Natural killer cell (primary cell): ENCODE measurements at regions not wholly inside any gene's neighbourhood (a gene's known extent, or its start where the extent isn't known, plus 50 kb on each side); places are given as distances from the start of the nearest gene placed in this dataset.

Source experiments
- ATAC-seq, 3 donors: fragments of 150-1000 bp in 2 of 3; fragments of 200-7000 bp in 1 of 3; cut with Tn5 transposase; 1 replicate in 1 of 3; 2 replicates in 2 of 3; pipeline ENCODE4 v1.10.0; 2021; ENCODE audit warnings: mild to moderate bottlenecking in 2 of 3, moderate library complexity in 2 of 3
- DNase-seq, 2 donors: peaks; one replicate each; pipeline versions ENCODE4 v3.0.0 to v3.0.0-alpha.2; 2013 to 2021; ENCODE audit warnings: mixed read lengths in 1 of 2
- H3K27ac ChIP-seq: one replicate; pipeline ENCODE4 v1.5.1; 2013; ENCODE audit warnings: mild to moderate bottlenecking, low read length
- H3K27me3 ChIP-seq: one replicate; pipeline ENCODE4 v1.6.1; 2013; ENCODE audit warnings: low read length; ENCODE audit not compliant: control insufficient read depth, insufficient read depth
- H3K36me3 ChIP-seq: one replicate; pipeline ENCODE4 v1.6.1; 2013; ENCODE audit warnings: low read length; ENCODE audit not compliant: control insufficient read depth, insufficient read depth
- H3K4me1 ChIP-seq: one replicate; pipeline ENCODE4 v1.6.1; 2013; ENCODE audit warnings: low read length; ENCODE audit not compliant: control insufficient read depth, insufficient read depth
- H3K4me3 ChIP-seq: one replicate; pipeline ENCODE4 v1.5.1; 2013; ENCODE audit warnings: low read length
- H3K9me3 ChIP-seq: one replicate; pipeline ENCODE4 v1.6.1; 2013; ENCODE audit warnings: low read length; ENCODE audit not compliant: control insufficient read depth, insufficient read depth
- H3K27ac Mint-ChIP-seq, 2 donors: one replicate each; pipeline ENCODE4 v1.8.0; 2022; ENCODE audit warnings: mild to moderate bottlenecking in 2 of 2, mixed read lengths in 2 of 2, moderate library complexity in 1 of 2
- H3K27me3 Mint-ChIP-seq, 2 donors: one replicate each; pipeline ENCODE4 v1.8.0; 2022; ENCODE audit warnings: low read depth in 2 of 2, mixed read lengths in 2 of 2
- H3K36me3 Mint-ChIP-seq: one replicate; pipeline ENCODE4 v1.8.0; 2022; ENCODE audit warnings: mixed read lengths
- H3K4me1 Mint-ChIP-seq, 2 donors: one replicate each; pipeline ENCODE4 v1.8.0; 2022; ENCODE audit warnings: mixed read lengths in 2 of 2
- H3K4me3 Mint-ChIP-seq: one replicate; pipeline ENCODE4 v1.8.0; 2022; ENCODE audit warnings: mild to moderate bottlenecking, moderate library complexity, mixed read lengths
- H3K9me3 Mint-ChIP-seq, 2 donors: one replicate each; pipeline ENCODE4 v1.8.0; 2022; ENCODE audit warnings: mixed read lengths in 2 of 2
- WGBS: methylation state at CpG from one replicate; pipeline ENCODE4 v1.1.7; 2013; ENCODE audit warnings: missing lambda C conversion rate; ENCODE audit not compliant: insufficient coverage; 5-methylcytosine and 5-hydroxymethylcytosine counted together
- intact Hi-C: fragments of 100-400 bp; cut with micrococcal nuclease; formaldehyde crosslinking; loops from one replicate; pipeline ENCODE4 v1.14.2; 2022
- TF ChIP-seq, protein P1 (sequence below): fragments of 200-600 bp; IDR thresholded peaks from one replicate; pipeline ENCODE4 v1.8.0; 2022; ENCODE audit warnings: antibody characterized with exemption

DNA sequence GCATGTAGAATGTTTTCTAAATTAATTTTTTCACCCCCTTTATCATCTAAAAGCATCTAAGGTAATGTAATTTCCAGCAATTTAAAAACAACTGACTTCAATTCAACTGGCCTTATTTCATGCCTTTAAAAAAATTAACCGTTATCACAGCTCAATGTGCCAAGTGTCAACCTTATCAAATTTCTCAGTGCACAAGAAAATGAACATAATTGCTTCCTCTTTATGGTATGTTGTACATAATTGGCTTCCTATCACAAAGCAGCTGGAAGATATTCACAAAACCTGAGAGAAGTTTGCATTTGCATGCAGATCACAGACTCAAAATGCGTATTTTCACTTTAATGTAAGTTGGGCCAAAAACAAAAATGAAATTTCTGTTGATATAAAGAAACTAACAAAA, 966.4 kb downstream of the GRM8 start:
- Histone ChIP-seq H3K9me3 (no peaks in the 10 kb centered on the region), H3K27ac (no peak overlapping the region), H3K4me3 (no peak overlapping the region), H3K27me3 (no peaks in the 10 kb centered on the region), H3K4me1 (no peaks in the 10 kb centered on the region), H3K36me3 (no peaks in the 10 kb centered on the region)
- no CpG with 5 or more reads among the region's 2 CpGs for WGBS
- H3K27me3 Mint-ChIP-seq, result no peaks in the 10 kb centered on the region
- TF ChIP-seq, protein P1, sequence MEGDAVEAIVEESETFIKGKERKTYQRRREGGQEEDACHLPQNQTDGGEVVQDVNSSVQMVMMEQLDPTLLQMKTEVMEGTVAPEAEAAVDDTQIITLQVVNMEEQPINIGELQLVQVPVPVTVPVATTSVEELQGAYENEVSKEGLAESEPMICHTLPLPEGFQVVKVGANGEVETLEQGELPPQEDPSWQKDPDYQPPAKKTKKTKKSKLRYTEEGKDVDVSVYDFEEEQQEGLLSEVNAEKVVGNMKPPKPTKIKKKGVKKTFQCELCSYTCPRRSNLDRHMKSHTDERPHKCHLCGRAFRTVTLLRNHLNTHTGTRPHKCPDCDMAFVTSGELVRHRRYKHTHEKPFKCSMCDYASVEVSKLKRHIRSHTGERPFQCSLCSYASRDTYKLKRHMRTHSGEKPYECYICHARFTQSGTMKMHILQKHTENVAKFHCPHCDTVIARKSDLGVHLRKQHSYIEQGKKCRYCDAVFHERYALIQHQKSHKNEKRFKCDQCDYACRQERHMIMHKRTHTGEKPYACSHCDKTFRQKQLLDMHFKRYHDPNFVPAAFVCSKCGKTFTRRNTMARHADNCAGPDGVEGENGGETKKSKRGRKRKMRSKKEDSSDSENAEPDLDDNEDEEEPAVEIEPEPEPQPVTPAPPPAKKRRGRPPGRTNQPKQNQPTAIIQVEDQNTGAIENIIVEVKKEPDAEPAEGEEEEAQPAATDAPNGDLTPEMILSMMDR, result no peak
- H3K36me3 Mint-ChIP-seq, result peaks cover 7% of the 10 kb centered on the region
- peaks cover 14 to 18% of the 10 kb centered on the region in 2 donors for H3K9me3 Mint-ChIP-seq
- intact Hi-C loops, result no loop called here
- no peak overlapping the region for H3K4me3 Mint-ChIP-seq
- ATAC-seq (no peak), DNase-seq (no peak)
- no peak overlapping the region for H3K27ac Mint-ChIP-seq
- no peaks in the 10 kb centered on the region for H3K4me1 Mint-ChIP-seq

DNA sequence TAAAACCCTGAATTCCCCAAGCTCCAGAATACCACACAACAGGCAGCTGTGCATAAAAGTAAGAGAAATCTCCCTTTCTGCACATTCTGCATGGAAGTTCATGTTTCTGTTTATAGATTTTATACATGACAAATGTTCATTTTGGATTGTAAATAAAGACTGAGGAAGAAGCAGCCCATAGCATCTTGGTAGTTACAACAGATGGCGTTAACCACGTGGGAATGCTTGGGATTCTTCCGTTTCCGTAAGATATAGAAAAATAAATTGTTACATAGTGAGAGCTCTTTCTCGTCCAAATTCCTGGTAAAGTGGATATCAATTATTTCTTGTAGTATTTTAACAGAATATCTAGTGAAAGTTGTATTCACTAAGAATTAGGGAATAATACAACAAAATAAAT, 1016.5 kb downstream of the GRM8 start:
- ATAC-seq, result no peak
- Histone ChIP-seq H3K4me1 (no peaks in the 10 kb centered on the region), H3K27ac (no peak overlapping the region), H3K4me3 (no peak overlapping the region), H3K27me3 (no peaks in the 10 kb centered on the region), H3K36me3 (no peaks in the 10 kb centered on the region), H3K9me3 (peaks cover 2% of the 10 kb centered on the region)
- no peak overlapping the region for H3K4me3 Mint-ChIP-seq
- intact Hi-C loops, result no loop called here
- H3K36me3 Mint-ChIP-seq, result no peaks in the 10 kb centered on the region
- H3K27me3 Mint-ChIP-seq, result no peaks in the 10 kb centered on the region
- TF ChIP-seq, protein P1, result no peak
- DNase-seq, result no peak
- H3K9me3 Mint-ChIP-seq, result peaks cover 13 to 18% of the 10 kb centered on the region in 2 donors
- 92% methylated on average over 4 of the region's 5 CpGs for WGBS
- H3K4me1 Mint-ChIP-seq, result no peaks in the 10 kb centered on the region
- H3K27ac Mint-ChIP-seq, result no peak overlapping the region

DNA sequence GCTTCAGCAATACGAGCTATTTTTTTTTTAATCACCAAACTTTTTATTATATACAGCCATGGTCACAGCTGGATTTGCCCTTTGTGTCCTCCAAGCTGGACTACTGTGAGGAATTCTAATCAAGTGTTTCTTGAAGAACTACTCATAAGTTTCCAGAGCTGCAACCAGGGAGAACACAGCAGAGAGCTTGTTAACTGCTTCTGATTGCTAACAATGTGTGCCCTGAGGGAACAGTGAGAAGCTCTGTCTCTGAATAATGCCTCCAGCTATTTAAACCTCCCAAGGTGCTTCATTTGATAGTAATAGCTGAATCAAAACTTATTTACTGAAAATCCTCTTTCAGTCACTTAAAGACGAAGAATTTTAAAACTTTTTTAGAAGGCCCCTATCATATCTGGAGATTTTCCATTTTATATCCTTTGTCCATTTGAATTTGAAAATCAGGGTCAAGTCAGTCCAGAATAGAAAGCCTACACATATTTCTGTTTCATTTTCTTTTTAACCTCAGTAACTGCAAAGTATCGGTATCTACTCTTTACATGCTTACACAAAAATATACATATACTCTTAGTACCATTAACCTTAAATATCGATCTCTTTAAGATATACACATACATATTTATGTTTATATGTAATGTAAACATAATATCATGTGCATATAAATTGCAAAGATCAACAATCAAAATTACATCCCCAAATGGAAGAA, 1024.2 kb downstream of the GRM8 start:
- WGBS, result 80% methylated on average over 3 of the region's 4 CpGs
- Histone ChIP-seq H3K27ac (no peak overlapping the region), H3K4me3 (no peak overlapping the region), H3K9me3 (no peaks in the 10 kb centered on the region), H3K27me3 (no peaks in the 10 kb centered on the region), H3K36me3 (no peaks in the 10 kb centered on the region), H3K4me1 (no peaks in the 10 kb centered on the region)
- ATAC-seq (no peak), DNase-seq (no peak)
- Mint-ChIP-seq H3K27ac (no peak overlapping the region), H3K4me3 (no peak overlapping the region), H3K36me3 (no peaks in the 10 kb centered on the region), H3K9me3 (peaks cover 12 to 14% of the 10 kb centered on the region in 2 donors), H3K4me1 (no peaks in the 10 kb centered on the region), H3K27me3 (no peaks in the 10 kb centered on the region)
- intact Hi-C loops, result no loop called here
- TF ChIP-seq, protein P1, result no peak

DNA sequence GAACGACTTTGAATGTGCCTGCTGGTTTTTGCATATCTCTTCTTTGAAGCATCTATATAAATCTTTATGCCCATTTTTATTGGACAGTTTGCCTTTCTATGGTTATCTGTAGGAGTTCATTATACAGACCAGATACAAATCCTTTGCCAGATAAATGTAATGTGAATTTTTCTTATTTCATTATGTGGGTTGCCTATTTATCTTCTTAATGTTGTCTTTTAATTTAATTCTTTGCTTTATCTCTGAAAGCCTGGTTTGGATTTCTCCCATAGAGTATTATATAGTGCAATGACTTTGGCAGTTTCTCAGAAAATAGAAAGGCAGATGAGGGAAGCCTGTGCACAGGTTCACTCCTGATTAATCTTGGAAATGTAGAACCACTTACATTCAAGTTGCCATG, 1025.1 kb downstream of the GRM8 start:
- Mint-ChIP-seq H3K4me3 (no peak overlapping the region), H3K9me3 (peaks cover 8% of the 10 kb centered on the region in 2 donors), H3K27me3 (no peaks in the 10 kb centered on the region), H3K36me3 (no peaks in the 10 kb centered on the region), H3K27ac (no peak overlapping the region), H3K4me1 (no peaks in the 10 kb centered on the region)
- DNase-seq (no peak), ATAC-seq (no peak)
- Histone ChIP-seq H3K27ac (no peak overlapping the region), H3K36me3 (no peaks in the 10 kb centered on the region), H3K4me3 (no peak overlapping the region), H3K9me3 (peaks cover 6% of the 10 kb centered on the region), H3K27me3 (no peaks in the 10 kb centered on the region), H3K4me1 (no peaks in the 10 kb centered on the region)
- intact Hi-C loops, result no loop called here
- TF ChIP-seq, protein P1, result no peak
- WGBS, result no CpG with 5 or more reads among the region's 1 CpG
